ENCODE measurements at regions not wholly inside any gene's neighbourhood (a gene's known extent, or its start where the extent isn't known, plus 50 kb on each side); places are given as distances from the start of the nearest gene placed in this dataset.
A peak's percentile ranks its signal among the peaks of the same experiment; 100 is the strongest.
"Not testable (repeated sequence)": the region's sequence is repeated elsewhere in the genome, so short reads cannot be mapped to it uniquely, and the experiment has no call there.

DNA sequence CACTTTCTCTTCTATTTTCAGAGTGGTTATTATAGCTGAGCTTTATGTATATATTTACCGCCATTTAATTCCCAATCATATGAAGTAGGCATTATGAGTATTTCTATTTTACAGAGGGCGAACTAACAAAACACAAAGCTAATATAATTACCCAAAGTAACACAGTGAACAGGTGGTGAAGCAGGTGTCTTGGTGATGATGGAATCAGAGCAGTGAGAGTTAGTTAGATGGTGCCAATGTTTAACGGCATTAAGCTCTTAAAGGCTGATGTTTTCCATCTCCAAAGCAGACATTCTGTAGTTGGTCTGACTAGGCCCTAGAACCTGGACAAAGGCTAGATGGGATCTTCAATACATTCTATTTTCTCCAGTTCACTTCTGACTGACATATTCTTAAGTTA, 551.1 kb upstream of the SYNCRIP start:
- H3K27ac ChIP-seq (ENCODE audit: low read depth, low read length): no peak overlapping the region
- H3K27me3 ChIP-seq (ENCODE audit: control insufficient read depth, insufficient read depth, low read length, poor library complexity, severe bottlenecking): no peaks in the 10 kb centered on the region
- no peaks in the 10 kb centered on the region for H3K4me1 ChIP-seq (ENCODE audit: control insufficient read depth, insufficient read depth, low read length)
- TF ChIP-seq, protein P1, sequence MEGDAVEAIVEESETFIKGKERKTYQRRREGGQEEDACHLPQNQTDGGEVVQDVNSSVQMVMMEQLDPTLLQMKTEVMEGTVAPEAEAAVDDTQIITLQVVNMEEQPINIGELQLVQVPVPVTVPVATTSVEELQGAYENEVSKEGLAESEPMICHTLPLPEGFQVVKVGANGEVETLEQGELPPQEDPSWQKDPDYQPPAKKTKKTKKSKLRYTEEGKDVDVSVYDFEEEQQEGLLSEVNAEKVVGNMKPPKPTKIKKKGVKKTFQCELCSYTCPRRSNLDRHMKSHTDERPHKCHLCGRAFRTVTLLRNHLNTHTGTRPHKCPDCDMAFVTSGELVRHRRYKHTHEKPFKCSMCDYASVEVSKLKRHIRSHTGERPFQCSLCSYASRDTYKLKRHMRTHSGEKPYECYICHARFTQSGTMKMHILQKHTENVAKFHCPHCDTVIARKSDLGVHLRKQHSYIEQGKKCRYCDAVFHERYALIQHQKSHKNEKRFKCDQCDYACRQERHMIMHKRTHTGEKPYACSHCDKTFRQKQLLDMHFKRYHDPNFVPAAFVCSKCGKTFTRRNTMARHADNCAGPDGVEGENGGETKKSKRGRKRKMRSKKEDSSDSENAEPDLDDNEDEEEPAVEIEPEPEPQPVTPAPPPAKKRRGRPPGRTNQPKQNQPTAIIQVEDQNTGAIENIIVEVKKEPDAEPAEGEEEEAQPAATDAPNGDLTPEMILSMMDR (conservative IDR thresholded peaks at IDR 0.05): no peak
- no peak for DNase-seq
- H3K4me3 ChIP-seq (ENCODE audit: low read length): no peak overlapping the region
- no peak overlapping the region for H3K27ac Mint-ChIP-seq
- WGBS, 2 experiments (ENCODE audit: insufficient coverage in 1 of 2, insufficient read length in 1 of 2): 99 to 100% methylated on average over 1 to 2 of the region's 3 CpGs
- H3K4me3 Mint-ChIP-seq: no peak overlapping the region
- no peak overlapping the region for H3K9ac ChIP-seq (ENCODE audit: extremely low read depth, low read length, poor library complexity, severe bottlenecking)
- no peaks in the 10 kb centered on the region for H3K27me3 Mint-ChIP-seq (ENCODE audit: insufficient read depth)
- H3K36me3 Mint-ChIP-seq (ENCODE audit: low read depth): no peaks in the 10 kb centered on the region
- no peaks in the 10 kb centered on the region for H3K36me3 ChIP-seq (ENCODE audit: control insufficient read depth, insufficient read depth, low read length)
- no peaks in the 10 kb centered on the region for H3K9me3 Mint-ChIP-seq
- H3K9me3 ChIP-seq (ENCODE audit: control insufficient read depth, low read length): peaks cover 11% of the 10 kb centered on the region
- H3K4me1 Mint-ChIP-seq: peaks cover 11% of the 10 kb centered on the region

DNA sequence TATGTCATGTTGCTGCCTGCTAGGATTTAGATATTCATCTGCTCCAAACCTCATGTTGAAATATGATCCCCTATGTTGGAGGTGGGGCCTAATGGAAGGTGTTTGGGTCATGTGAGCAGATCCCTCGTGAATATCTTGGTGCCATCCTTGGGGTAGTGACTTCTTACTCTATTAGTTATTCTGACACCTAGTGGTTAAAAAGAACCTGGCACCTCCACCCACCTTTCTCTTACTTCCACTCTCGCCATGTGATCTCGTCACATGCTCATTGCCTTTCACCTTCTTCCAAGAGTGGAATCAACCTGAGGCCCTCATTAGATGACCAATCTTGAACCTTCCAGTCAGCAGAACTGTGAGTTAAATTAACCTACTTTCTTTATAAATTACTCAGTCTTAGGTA, 549.4 kb upstream of the SYNCRIP start:
- TF ChIP-seq, protein P1 (conservative IDR thresholded peaks at IDR 0.05): peak; percentile 70
- H3K36me3 Mint-ChIP-seq (ENCODE audit: low read depth): no peaks in the 10 kb centered on the region
- Histone ChIP-seq H3K9ac (ENCODE audit: extremely low read depth, low read length, poor library complexity, severe bottlenecking) (no peak overlapping the region), H3K9me3 (ENCODE audit: control insufficient read depth, low read length) (peaks cover 5% of the 10 kb centered on the region), H3K36me3 (ENCODE audit: control insufficient read depth, insufficient read depth, low read length) (no peaks in the 10 kb centered on the region), H3K4me3 (ENCODE audit: low read length) (no peak overlapping the region), H3K27me3 (ENCODE audit: control insufficient read depth, insufficient read depth, low read length, poor library complexity, severe bottlenecking) (no peaks in the 10 kb centered on the region), H3K27ac (ENCODE audit: low read depth, low read length) (no peak overlapping the region), H3K4me1 (ENCODE audit: control insufficient read depth, insufficient read depth, low read length) (no peaks in the 10 kb centered on the region)
- no peak overlapping the region for H3K27ac Mint-ChIP-seq
- H3K27me3 Mint-ChIP-seq (ENCODE audit: insufficient read depth): peaks cover 3% of the 10 kb centered on the region
- no peak overlapping the region for H3K4me3 Mint-ChIP-seq
- peaks cover 17% of the 10 kb centered on the region for H3K4me1 Mint-ChIP-seq
- no peaks in the 10 kb centered on the region for H3K9me3 Mint-ChIP-seq
- WGBS, 2 experiments (ENCODE audit: insufficient coverage in 1 of 2, insufficient read length in 1 of 2): 85 to 88% methylated on average over 3 of the region's 3 CpGs
- DNase-seq: peak; percentile 68

DNA sequence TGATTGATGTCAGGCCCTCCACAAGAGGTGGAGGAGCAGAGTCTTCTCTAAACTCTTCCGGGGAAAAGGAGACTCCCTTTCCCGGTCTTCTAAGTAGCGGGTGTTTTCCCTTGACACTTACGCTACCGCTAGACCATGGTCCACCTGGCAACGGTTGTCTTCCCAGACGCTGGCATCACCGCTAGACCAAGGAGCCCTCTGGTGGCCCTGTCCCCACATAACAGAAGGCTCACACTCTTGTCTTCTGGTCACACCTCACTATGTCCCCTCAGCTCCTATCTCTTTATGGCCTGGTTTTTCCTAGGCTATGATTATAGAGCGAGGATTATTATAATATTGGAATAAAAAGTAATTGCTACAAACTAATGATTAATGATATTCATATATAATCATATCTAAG, 532.5 kb upstream of the SYNCRIP start:
- H3K36me3 ChIP-seq (ENCODE audit: control insufficient read depth, insufficient read depth, low read length); H3K4me3 ChIP-seq (ENCODE audit: low read length); H3K4me1 ChIP-seq (ENCODE audit: control insufficient read depth, insufficient read depth, low read length); H3K4me3 Mint-ChIP-seq; H3K4me1 Mint-ChIP-seq; H3K27me3 Mint-ChIP-seq (ENCODE audit: insufficient read depth); H3K9me3 ChIP-seq (ENCODE audit: control insufficient read depth, low read length); H3K27ac Mint-ChIP-seq; H3K9ac ChIP-seq (ENCODE audit: extremely low read depth, low read length, poor library complexity, severe bottlenecking); H3K27me3 ChIP-seq (ENCODE audit: control insufficient read depth, insufficient read depth, low read length, poor library complexity, severe bottlenecking); H3K27ac ChIP-seq (ENCODE audit: low read depth, low read length); H3K36me3 Mint-ChIP-seq (ENCODE audit: low read depth): not testable (repeated sequence)
- WGBS, 2 experiments (ENCODE audit: insufficient coverage in 1 of 2, insufficient read length in 1 of 2): 57 to 100% methylated on average over 1 to 8 of the region's 9 CpGs
- peaks cover 18% of the 10 kb centered on the region for H3K9me3 Mint-ChIP-seq
- peak; percentile 90 for DNase-seq
- TF ChIP-seq, protein P1 (conservative IDR thresholded peaks at IDR 0.05): peak; percentile 76

Measured in endodermal cell (in vitro differentiated cells).